ENCODE measurements at regions not wholly inside any gene's neighbourhood (a gene's known extent, or its start where the extent isn't known, plus 50 kb on each side); places are given as distances from the start of the nearest gene placed in this dataset.

GRCh38 chr2:67627456-67628207 is 230.5 kb downstream of the ETAA1 start:
- H3K9me3 ChIP-seq (ENCODE audit: low read length): no peaks in the 10 kb centered on the region
- no peaks in the 10 kb centered on the region for H3K36me3 ChIP-seq (replicated peaks in 1 of 2; ENCODE audit: control insufficient read depth in 1 of 2, insufficient read depth in 2 of 2, low read length in 2 of 2)
- no peak overlapping the region for H3K4me3 ChIP-seq (replicated peaks in 1 of 3; ENCODE audit: insufficient read depth in 1 of 3, low read depth in 2 of 3, low read length in 3 of 3)
- ChIA-PET CTCF (ENCODE audit: low intra/inter-chr PET ratio, low total read pairs) (no interaction called here), POLR2A (no interaction called here)
- ATAC-seq (no peak), FAIRE-seq (no peak), DNase-seq (ENCODE audit: low spot score) (no peak)
- no peak overlapping the region for H3K9ac ChIP-seq (ENCODE audit: insufficient read depth, low read depth, low read length)
- H3K27me3 ChIP-seq (ENCODE audit: control insufficient read depth in 1 of 2, insufficient read depth in 2 of 2, low read length in 2 of 2): no peaks in the 10 kb centered on the region
- TF ChIP-seq ZGPAT (CRISPR knock-in tag; IDR thresholded peaks at IDR 0.05) (no peak), MED13 (CRISPR knock-in tag; IDR thresholded peaks at IDR 0.05) (no peak), NCOR1 (IDR thresholded peaks at IDR 0.05; ENCODE audit: borderline replicate concordance, low read length) (no peak), ZMYM2 (CRISPR knock-in tag; IDR thresholded peaks at IDR 0.05) (no peak), ZSCAN5A (CRISPR knock-in tag; IDR thresholded peaks at IDR 0.05; ENCODE audit: borderline replicate concordance) (no peak), ZNF672 (CRISPR knock-in tag; IDR thresholded peaks at IDR 0.05) (no peak)
- TF ChIP-seq, protein P1, sequence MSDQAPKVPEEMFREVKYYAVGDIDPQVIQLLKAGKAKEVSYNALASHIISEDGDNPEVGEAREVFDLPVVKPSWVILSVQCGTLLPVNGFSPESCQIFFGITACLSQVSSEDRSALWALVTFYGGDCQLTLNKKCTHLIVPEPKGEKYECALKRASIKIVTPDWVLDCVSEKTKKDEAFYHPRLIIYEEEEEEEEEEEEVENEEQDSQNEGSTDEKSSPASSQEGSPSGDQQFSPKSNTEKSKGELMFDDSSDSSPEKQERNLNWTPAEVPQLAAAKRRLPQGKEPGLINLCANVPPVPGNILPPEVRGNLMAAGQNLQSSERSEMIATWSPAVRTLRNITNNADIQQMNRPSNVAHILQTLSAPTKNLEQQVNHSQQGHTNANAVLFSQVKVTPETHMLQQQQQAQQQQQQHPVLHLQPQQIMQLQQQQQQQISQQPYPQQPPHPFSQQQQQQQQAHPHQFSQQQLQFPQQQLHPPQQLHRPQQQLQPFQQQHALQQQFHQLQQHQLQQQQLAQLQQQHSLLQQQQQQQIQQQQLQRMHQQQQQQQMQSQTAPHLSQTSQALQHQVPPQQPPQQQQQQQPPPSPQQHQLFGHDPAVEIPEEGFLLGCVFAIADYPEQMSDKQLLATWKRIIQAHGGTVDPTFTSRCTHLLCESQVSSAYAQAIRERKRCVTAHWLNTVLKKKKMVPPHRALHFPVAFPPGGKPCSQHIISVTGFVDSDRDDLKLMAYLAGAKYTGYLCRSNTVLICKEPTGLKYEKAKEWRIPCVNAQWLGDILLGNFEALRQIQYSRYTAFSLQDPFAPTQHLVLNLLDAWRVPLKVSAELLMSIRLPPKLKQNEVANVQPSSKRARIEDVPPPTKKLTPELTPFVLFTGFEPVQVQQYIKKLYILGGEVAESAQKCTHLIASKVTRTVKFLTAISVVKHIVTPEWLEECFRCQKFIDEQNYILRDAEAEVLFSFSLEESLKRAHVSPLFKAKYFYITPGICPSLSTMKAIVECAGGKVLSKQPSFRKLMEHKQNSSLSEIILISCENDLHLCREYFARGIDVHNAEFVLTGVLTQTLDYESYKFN (CRISPR knock-in tag; conservative IDR thresholded peaks at IDR 0.05): no peak
- TF ChIP-seq, protein P2, sequence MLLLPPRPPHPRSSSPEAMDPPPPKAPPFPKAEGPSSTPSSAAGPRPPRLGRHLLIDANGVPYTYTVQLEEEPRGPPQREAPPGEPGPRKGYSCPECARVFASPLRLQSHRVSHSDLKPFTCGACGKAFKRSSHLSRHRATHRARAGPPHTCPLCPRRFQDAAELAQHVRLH (CRISPR knock-in tag; IDR thresholded peaks at IDR 0.05; ENCODE audit: borderline replicate concordance, low read depth): no peak
- TF ChIP-seq, protein P3, sequence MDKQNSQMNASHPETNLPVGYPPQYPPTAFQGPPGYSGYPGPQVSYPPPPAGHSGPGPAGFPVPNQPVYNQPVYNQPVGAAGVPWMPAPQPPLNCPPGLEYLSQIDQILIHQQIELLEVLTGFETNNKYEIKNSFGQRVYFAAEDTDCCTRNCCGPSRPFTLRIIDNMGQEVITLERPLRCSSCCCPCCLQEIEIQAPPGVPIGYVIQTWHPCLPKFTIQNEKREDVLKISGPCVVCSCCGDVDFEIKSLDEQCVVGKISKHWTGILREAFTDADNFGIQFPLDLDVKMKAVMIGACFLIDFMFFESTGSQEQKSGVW (CRISPR knock-in tag; IDR thresholded peaks at IDR 0.05; ENCODE audit: borderline replicate concordance): no peak
- no peaks in the 10 kb centered on the region for H3K4me1 ChIP-seq (ENCODE audit: insufficient read depth, low read length)
- intact Hi-C loops (cut with micrococcal nuclease; ENCODE audit: unreplicated experiment): no loop called here
- no peaks in the 10 kb centered on the region for H3K79me2 ChIP-seq (ENCODE audit: insufficient read depth, low read length)
- no peak overlapping the region for H3K27ac ChIP-seq (ENCODE audit: extremely low read length, insufficient read depth, low read length)
- H4K20me1 ChIP-seq (ENCODE audit: insufficient read depth, low read length): no peaks in the 10 kb centered on the region
- no TSS peak for BruUV-seq (replicated peaks)
- in situ Hi-C loops (cut with HindIII; ENCODE audit: extremely low pct_ligation_motif_present, low pct_unique_long_range_greater_than_20kb): no loop called here
- no peak overlapping the region for H3K4me2 ChIP-seq (ENCODE audit: low read depth, low read length)
- 59% methylated on average over 3 of the region's 3 CpGs for WGBS (ENCODE audit: low lambda C conversion rate)
- H2AFZ ChIP-seq (ENCODE audit: low read length): no peak overlapping the region
